Inflammatory macrophage (primary cell): ENCODE measurements at regions not wholly inside any gene's neighbourhood (a gene's known extent, or its start where the extent isn't known, plus 50 kb on each side); places are given as distances from the start of the nearest gene placed in this dataset.

Source experiments
- DNase-seq, 2 donors: peaks; one replicate each; pipeline ENCODE4 v3.0.0-alpha.2; 2020 to 2022

GRCh38 chr11:11135820-11136476 is 217.1 kb downstream of the CSNK2A3 start:
- no peak for DNase-seq

- no peak for DNase-seq
Observed at GRCh38 chr11:11129118-11129517, 223.9 kb downstream of the CSNK2A3 start.

- peak; percentile 3 to 43 for DNase-seq
Observed at GRCh38 chr11:11125618-11126017, 227.4 kb downstream of the CSNK2A3 start.

GRCh38 chr11:11122749-11123148 is 230.3 kb downstream of the CSNK2A3 start:
- no peak for DNase-seq

GRCh38 chr11:11119917-11120316 is 233.1 kb downstream of the CSNK2A3 start:
- DNase-seq, result no peak

GRCh38 chr11:11117730-11118129 is 235.3 kb downstream of the CSNK2A3 start:
- DNase-seq, result no peak

- DNase-seq, result no peak
Observed at GRCh38 chr11:11115475-11115874, 237.6 kb downstream of the CSNK2A3 start.

- DNase-seq, result peak; percentile 0 to 2
Observed at GRCh38 chr11:11113626-11114025, 239.4 kb downstream of the CSNK2A3 start.

- no peak for DNase-seq
Observed at GRCh38 chr11:11108026-11108425, 245.0 kb downstream of the CSNK2A3 start.

- no peak for DNase-seq
Observed at GRCh38 chr11:11107076-11107723, 245.8 kb downstream of the CSNK2A3 start.

- DNase-seq, result no peak
Observed at GRCh38 chr11:11105361-11105760, 247.5 kb upstream of the ZBED5 start.

GRCh38 chr11:11095831-11096723 is 238.2 kb upstream of the ZBED5 start:
- no peak for DNase-seq

GRCh38 chr11:11090495-11090894 is 232.6 kb upstream of the ZBED5 start:
- DNase-seq, result no peak

GRCh38 chr11:11089805-11090204 is 232.0 kb upstream of the ZBED5 start:
- DNase-seq, result no peak

GRCh38 chr11:11086979-11087378 is 229.1 kb upstream of the ZBED5 start:
- DNase-seq, result no peak

- DNase-seq, result no peak
Observed at GRCh38 chr11:11085580-11085979, 227.7 kb upstream of the ZBED5 start.

- DNase-seq, result no peak
Observed at GRCh38 chr11:11084337-11084736, 226.5 kb upstream of the ZBED5 start.

- no peak for DNase-seq
Observed at GRCh38 chr11:11083441-11083840, 225.6 kb upstream of the ZBED5 start.

- no peak for DNase-seq
Observed at GRCh38 chr11:11082646-11083045, 224.8 kb upstream of the ZBED5 start.

- no peak for DNase-seq
Observed at GRCh38 chr11:11081776-11082175, 223.9 kb upstream of the ZBED5 start.

GRCh38 chr11:11081288-11081687 is 223.4 kb upstream of the ZBED5 start:
- DNase-seq, result no peak

- no peak for DNase-seq
Observed at GRCh38 chr11:11078344-11079086, 220.7 kb upstream of the ZBED5 start.

GRCh38 chr11:11077898-11078297 is 220.0 kb upstream of the ZBED5 start:
- DNase-seq, result no peak
